ENCODE measurements at regions not wholly inside any gene's neighbourhood (a gene's known extent, or its start where the extent isn't known, plus 50 kb on each side); places are given as distances from the start of the nearest gene placed in this dataset.

DNA sequence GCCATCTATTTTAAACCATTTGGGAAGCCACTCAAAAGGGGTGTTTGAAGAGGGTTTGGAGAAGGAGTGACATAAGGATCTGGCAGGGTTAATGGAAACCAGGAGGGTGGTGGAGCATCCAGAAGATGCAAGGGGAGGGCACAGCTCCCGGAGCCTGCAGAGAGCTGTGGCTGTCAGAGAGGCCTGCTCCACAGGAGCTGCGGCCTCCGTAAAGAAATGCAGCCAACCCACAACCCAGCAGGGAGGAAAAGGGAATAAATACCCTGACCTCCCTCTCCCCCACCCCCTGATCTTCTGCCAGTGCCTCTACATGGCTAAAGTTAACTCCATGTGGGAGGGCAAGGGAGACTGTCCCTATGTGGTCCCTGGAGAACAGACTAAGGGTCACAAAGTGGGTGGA, 567.1 kb upstream of the POU3F3 start:
- TF ChIP-seq, protein P1, sequence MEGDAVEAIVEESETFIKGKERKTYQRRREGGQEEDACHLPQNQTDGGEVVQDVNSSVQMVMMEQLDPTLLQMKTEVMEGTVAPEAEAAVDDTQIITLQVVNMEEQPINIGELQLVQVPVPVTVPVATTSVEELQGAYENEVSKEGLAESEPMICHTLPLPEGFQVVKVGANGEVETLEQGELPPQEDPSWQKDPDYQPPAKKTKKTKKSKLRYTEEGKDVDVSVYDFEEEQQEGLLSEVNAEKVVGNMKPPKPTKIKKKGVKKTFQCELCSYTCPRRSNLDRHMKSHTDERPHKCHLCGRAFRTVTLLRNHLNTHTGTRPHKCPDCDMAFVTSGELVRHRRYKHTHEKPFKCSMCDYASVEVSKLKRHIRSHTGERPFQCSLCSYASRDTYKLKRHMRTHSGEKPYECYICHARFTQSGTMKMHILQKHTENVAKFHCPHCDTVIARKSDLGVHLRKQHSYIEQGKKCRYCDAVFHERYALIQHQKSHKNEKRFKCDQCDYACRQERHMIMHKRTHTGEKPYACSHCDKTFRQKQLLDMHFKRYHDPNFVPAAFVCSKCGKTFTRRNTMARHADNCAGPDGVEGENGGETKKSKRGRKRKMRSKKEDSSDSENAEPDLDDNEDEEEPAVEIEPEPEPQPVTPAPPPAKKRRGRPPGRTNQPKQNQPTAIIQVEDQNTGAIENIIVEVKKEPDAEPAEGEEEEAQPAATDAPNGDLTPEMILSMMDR (IDR thresholded peaks at IDR 0.05) = no peak
- TF ChIP-seq POLR2A (IDR thresholded peaks at IDR 0.05) (no peak), POLR2AphosphoS5 (IDR thresholded peaks at IDR 0.05) (no peak)
